Ovary (tissue), 7 donors: ENCODE measurements at regions not wholly inside any gene's neighbourhood (a gene's known extent, or its start where the extent isn't known, plus 50 kb on each side); places are given as distances from the start of the nearest gene placed in this dataset.

ENCODE experiments used
- DNase-seq, 5 donors: peaks; one replicate each; pipeline ENCODE4 v3.0.0-alpha.2; 2019 to 2020
- H3K27ac ChIP-seq, 2 donors: fragments of 200-600 bp; one replicate each; pipeline versions ENCODE4 v1.5.1 to v1.8.0; 2019 to 2022
- H3K27me3 ChIP-seq: fragments of 200-600 bp; one replicate; pipeline ENCODE4 v1.8.0; 2022
- H3K36me3 ChIP-seq: fragments of 200-600 bp; sonication (generic); one replicate; pipeline ENCODE4 v1.5.1; 2019
- H3K4me1 ChIP-seq: one replicate; pipeline ENCODE4 v1.8.1; 2013; ENCODE audit warnings: mild to moderate bottlenecking, moderate library complexity; ENCODE audit not compliant: insufficient read depth
- H3K4me3 ChIP-seq: fragments of 200-600 bp; sonication (generic); one replicate; pipeline ENCODE4 v1.5.1; 2017
- H3K9me3 ChIP-seq, 2 donors: fragments of 200-600 bp in 1 of 2; sonication (generic) in 1 of 2; one replicate each; pipeline versions ENCODE4 v1.5.1 to v1.8.1; 2013 to 2019; ENCODE audit warnings: mild to moderate bottlenecking in 1 of 2, moderate library complexity in 1 of 2
- CTCF ChIP-seq, 3 donors: fragments of 450-650 bp in 2 of 3; fragments of 200-600 bp in 1 of 3; IDR thresholded peaks; one replicate each; pipeline versions ENCODE4 v1.5.1 to v1.8.0; 2016 to 2022; ENCODE audit warnings: antibody characterized with exemption in 3 of 3, mild to moderate bottlenecking in 1 of 3
- EP300 ChIP-seq: sonication (generic); formaldehyde crosslinking; IDR thresholded peaks from one replicate; pipeline ENCODE4 v1.6.1; 2017; ENCODE audit warnings: antibody characterized with exemption
- POLR2A ChIP-seq: fragments of 450-650 bp; IDR thresholded peaks from one replicate; pipeline ENCODE4 v1.6.1; 2017; ENCODE audit warnings: antibody characterized with exemption, mild to moderate bottlenecking, moderate library complexity
- WGBS, 3 donors: extraction: QIAGEN DNeasy Blood & Tissue Kit in 1 of 3; methylation state at CpG; one replicate each; pipeline versions ENCODE4 v1.1.5 to v1.1.7; 2013 to 2017; 5-methylcytosine and 5-hydroxymethylcytosine counted together
- intact Hi-C, 4 donors: fragments of 100-400 bp; cut with DNase I; formaldehyde crosslinking; loops; one replicate each; pipeline versions ENCODE4 v1.11.0 to v1.15.1; 2022 to 2023
- donor health status: DM: no; HTN: no; CAD: no; lungs with moderate emphysema.
- donor health status: DM: no; HTN: no; CAD: no.
- donor health status: Bipolar disorder and iron deficiency.
- donor health status: DM: no; HTN: no; CAD: no.
- donor health status: DM: yes; HTN: yes; CAD: no.

GRCh38 chr10:35704401-35704800 lies 62.3 kb upstream of the FZD8 start:
- no peak overlapping the region for H3K27ac ChIP-seq
- TF ChIP-seq POLR2A, result no peak
- no peak for TF ChIP-seq EP300
- no peak for TF ChIP-seq CTCF (IDR thresholded peaks at IDR 0.05)
- H3K4me3 ChIP-seq, result no peak overlapping the region
- no peaks in the 10 kb centered on the region for H3K4me1 ChIP-seq
- no peaks in the 10 kb centered on the region for H3K27me3 ChIP-seq
- DNase-seq, result no peak
- H3K9me3 ChIP-seq, result no peaks in the 10 kb centered on the region
- no peaks in the 10 kb centered on the region for H3K36me3 ChIP-seq
- intact Hi-C loops, result no loop called here

- no peak overlapping the region for H3K27ac ChIP-seq
- TF ChIP-seq POLR2A, result no peak
- no peak for TF ChIP-seq EP300
- TF ChIP-seq CTCF (IDR thresholded peaks at IDR 0.05), result no peak
- no peak overlapping the region for H3K4me3 ChIP-seq
- H3K27me3 ChIP-seq, result no peaks in the 10 kb centered on the region
- H3K4me1 ChIP-seq, result no peaks in the 10 kb centered on the region
- no peaks in the 10 kb centered on the region for H3K9me3 ChIP-seq
- intact Hi-C loops, result no loop called here
- no peak for DNase-seq
- 88 to 92% (median 89%) methylated on average over 12 of the region's 12 CpGs for WGBS, 3 donors
- H3K36me3 ChIP-seq, result no peaks in the 10 kb centered on the region
Measured at GRCh38 chr10:35700487-35700882, 58.4 kb upstream of the FZD8 start.

GRCh38 chr10:35699848-35700486 lies 57.9 kb upstream of the FZD8 start:
- Histone ChIP-seq H3K4me3 (no peak overlapping the region), H3K9me3 (no peaks in the 10 kb centered on the region), H3K27ac (no peak overlapping the region), H3K36me3 (no peaks in the 10 kb centered on the region), H3K4me1 (no peaks in the 10 kb centered on the region), H3K27me3 (no peaks in the 10 kb centered on the region)
- TF ChIP-seq EP300 (no peak), CTCF (IDR thresholded peaks at IDR 0.05) (no peak), POLR2A (no peak)
- DNase-seq, result no peak
- 79 to 87% (median 83%) methylated on average over 5 of the region's 5 CpGs for WGBS, 3 donors
- intact Hi-C loops, result no loop called here

GRCh38 chr10:35696392-35697287 lies 54.5 kb upstream of the FZD8 start:
- no peak for TF ChIP-seq EP300
- TF ChIP-seq POLR2A, result no peak
- intact Hi-C loops, result no loop called here
- Histone ChIP-seq H3K4me3 (no peak overlapping the region), H3K9me3 (no peaks in the 10 kb centered on the region), H3K36me3 (no peaks in the 10 kb centered on the region), H3K27me3 (no peaks in the 10 kb centered on the region), H3K4me1 (no peaks in the 10 kb centered on the region), H3K27ac (no peak overlapping the region)
- DNase-seq, result no peak
- 47 to 61% (median 51%) methylated on average over 5 of the region's 5 CpGs for WGBS, 3 donors

GRCh38 chr10:35693800-35694199 lies 51.7 kb upstream of the FZD8 start:
- TF ChIP-seq EP300 (no peak), CTCF (IDR thresholded peaks at IDR 0.05) (no peak), POLR2A (no peak)
- no peaks in the 10 kb centered on the region for H3K36me3 ChIP-seq
- intact Hi-C loops, result no loop called here
- H3K4me3 ChIP-seq, result no peak overlapping the region
- no peaks in the 10 kb centered on the region for H3K27me3 ChIP-seq
- 91 to 93% (median 92%) methylated on average over 6 of the region's 6 CpGs for WGBS, 3 donors
- no peaks in the 10 kb centered on the region for H3K9me3 ChIP-seq
- no peak overlapping the region for H3K27ac ChIP-seq
- no peak for DNase-seq
- H3K4me1 ChIP-seq, result no peaks in the 10 kb centered on the region
